Neural cell (in vitro differentiated cells): ENCODE measurements at regions not wholly inside any gene's neighbourhood (a gene's known extent, or its start where the extent isn't known, plus 50 kb on each side); places are given as distances from the start of the nearest gene placed in this dataset.

ENCODE experiments used
- EP300 ChIP-seq: fragments of 450-650 bp; conservative IDR thresholded peaks from 2 replicates; pipeline ENCODE4 v1.6.1; 2014; ENCODE audit warnings: antibody characterized with exemption, mild to moderate bottlenecking, moderate library complexity; ENCODE audit not compliant: poor library complexity, severe bottlenecking
- EZH2 ChIP-seq: fragments of 200-600, 300-800 bp; shearing (Covaris generic), sonication (generic); IDR thresholded peaks from 2 replicates; pipeline ENCODE4 v1.6.1; 2014; ENCODE audit warnings: antibody characterized with exemption, low read length, borderline replicate concordance, mild to moderate bottlenecking; ENCODE audit not compliant: insufficient read depth, poor library complexity, severe bottlenecking
- MXI1 ChIP-seq: fragments of 450-650 bp; conservative IDR thresholded peaks from 2 replicates; pipeline ENCODE4 v1.6.1; 2014; ENCODE audit warnings: antibody characterized with exemption, mild to moderate bottlenecking; ENCODE audit not compliant: poor library complexity, severe bottlenecking
- POLR2AphosphoS5 ChIP-seq: IDR thresholded peaks from 2 replicates; pipeline ENCODE4 v1.6.1; 2012
- RAD21 ChIP-seq: fragments of 450-650 bp; conservative IDR thresholded peaks from 2 replicates; pipeline ENCODE4 v1.6.1; 2014; ENCODE audit warnings: antibody characterized with exemption, mild to moderate bottlenecking, moderate library complexity
- TAF1 ChIP-seq: IDR thresholded peaks from 2 replicates; pipeline ENCODE4 v1.6.1; 2012; ENCODE audit warnings: low read depth
- TF ChIP-seq, protein P1 (sequence below): IDR thresholded peaks from 2 replicates; pipeline ENCODE4 v1.6.1; 2012; ENCODE audit warnings: borderline replicate concordance
- TF ChIP-seq, protein P2 (sequence below): fragments of 450-650 bp; IDR thresholded peaks from 2 replicates; pipeline ENCODE4 v1.5.1; 2014; ENCODE audit warnings: antibody characterized with exemption, mild to moderate bottlenecking, moderate library complexity; ENCODE audit not compliant: poor library complexity, severe bottlenecking

DNA sequence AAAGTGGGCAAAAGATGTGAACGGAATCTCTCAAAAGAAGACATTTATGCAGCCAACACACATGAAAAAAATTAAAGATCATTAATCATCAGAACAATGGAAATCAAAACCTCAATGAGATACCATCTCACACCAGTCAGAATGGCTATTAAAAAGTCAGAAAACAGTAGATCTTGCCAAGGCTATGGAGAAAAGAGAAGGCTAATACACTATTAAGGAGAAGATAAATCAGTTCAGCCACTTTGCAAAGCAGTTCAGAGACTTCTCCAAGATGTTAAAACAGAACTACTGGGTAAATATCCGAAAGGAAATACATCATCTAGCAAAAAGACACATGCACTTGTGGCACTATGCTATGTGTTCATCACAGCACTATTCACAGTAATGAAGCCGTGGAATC, 388.2 kb upstream of the LUZP2 start:
- TF ChIP-seq, protein P1, sequence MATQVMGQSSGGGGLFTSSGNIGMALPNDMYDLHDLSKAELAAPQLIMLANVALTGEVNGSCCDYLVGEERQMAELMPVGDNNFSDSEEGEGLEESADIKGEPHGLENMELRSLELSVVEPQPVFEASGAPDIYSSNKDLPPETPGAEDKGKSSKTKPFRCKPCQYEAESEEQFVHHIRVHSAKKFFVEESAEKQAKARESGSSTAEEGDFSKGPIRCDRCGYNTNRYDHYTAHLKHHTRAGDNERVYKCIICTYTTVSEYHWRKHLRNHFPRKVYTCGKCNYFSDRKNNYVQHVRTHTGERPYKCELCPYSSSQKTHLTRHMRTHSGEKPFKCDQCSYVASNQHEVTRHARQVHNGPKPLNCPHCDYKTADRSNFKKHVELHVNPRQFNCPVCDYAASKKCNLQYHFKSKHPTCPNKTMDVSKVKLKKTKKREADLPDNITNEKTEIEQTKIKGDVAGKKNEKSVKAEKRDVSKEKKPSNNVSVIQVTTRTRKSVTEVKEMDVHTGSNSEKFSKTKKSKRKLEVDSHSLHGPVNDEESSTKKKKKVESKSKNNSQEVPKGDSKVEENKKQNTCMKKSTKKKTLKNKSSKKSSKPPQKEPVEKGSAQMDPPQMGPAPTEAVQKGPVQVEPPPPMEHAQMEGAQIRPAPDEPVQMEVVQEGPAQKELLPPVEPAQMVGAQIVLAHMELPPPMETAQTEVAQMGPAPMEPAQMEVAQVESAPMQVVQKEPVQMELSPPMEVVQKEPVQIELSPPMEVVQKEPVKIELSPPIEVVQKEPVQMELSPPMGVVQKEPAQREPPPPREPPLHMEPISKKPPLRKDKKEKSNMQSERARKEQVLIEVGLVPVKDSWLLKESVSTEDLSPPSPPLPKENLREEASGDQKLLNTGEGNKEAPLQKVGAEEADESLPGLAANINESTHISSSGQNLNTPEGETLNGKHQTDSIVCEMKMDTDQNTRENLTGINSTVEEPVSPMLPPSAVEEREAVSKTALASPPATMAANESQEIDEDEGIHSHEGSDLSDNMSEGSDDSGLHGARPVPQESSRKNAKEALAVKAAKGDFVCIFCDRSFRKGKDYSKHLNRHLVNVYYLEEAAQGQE: no peak
- TF ChIP-seq, protein P2, sequence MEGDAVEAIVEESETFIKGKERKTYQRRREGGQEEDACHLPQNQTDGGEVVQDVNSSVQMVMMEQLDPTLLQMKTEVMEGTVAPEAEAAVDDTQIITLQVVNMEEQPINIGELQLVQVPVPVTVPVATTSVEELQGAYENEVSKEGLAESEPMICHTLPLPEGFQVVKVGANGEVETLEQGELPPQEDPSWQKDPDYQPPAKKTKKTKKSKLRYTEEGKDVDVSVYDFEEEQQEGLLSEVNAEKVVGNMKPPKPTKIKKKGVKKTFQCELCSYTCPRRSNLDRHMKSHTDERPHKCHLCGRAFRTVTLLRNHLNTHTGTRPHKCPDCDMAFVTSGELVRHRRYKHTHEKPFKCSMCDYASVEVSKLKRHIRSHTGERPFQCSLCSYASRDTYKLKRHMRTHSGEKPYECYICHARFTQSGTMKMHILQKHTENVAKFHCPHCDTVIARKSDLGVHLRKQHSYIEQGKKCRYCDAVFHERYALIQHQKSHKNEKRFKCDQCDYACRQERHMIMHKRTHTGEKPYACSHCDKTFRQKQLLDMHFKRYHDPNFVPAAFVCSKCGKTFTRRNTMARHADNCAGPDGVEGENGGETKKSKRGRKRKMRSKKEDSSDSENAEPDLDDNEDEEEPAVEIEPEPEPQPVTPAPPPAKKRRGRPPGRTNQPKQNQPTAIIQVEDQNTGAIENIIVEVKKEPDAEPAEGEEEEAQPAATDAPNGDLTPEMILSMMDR: no peak
- TF ChIP-seq TAF1: no peak
- TF ChIP-seq EZH2: no peak
- no peak for TF ChIP-seq POLR2AphosphoS5
- no peak for TF ChIP-seq EP300
- no peak for TF ChIP-seq RAD21
- no peak for TF ChIP-seq MXI1
